T-helper 1 cell (primary cell): ENCODE measurements at regions not wholly inside any gene's neighbourhood (a gene's known extent, or its start where the extent isn't known, plus 50 kb on each side); places are given as distances from the start of the nearest gene placed in this dataset.

Source experiments
- DNase-seq, 5 donors: peaks; one replicate each; pipeline ENCODE4 v3.0.0-alpha.2; 2012 to 2020

GRCh38 chr14:66072190-66073084 is 413.7 kb upstream of the CCDC196 start:
- no peak for DNase-seq

- no peak for DNase-seq
These were observed 411.6 kb upstream of the CCDC196 start for GRCh38 chr14:66074537-66074936.

- DNase-seq, result no peak
These were observed 410.0 kb upstream of the CCDC196 start for GRCh38 chr14:66076176-66076575.

DNA sequence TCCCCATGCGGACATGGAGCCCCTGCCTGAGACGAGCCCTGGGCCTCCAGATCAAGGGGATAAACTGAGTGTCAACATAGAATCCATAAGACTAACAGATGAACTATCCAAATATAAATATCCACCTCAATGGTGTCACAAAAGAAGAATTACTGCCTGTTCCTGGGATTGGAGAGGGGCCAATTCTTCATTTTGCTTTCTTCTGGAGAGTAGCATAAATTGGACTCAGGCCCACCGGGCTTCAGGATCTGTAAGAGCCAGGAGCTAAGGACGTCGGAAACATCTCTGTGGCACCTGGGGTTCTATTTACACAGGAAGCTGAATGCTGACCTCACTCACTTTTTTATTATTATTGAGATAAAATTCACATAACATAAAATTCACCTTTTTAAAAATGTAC is 408.2 kb upstream of the CCDC196 start:
- DNase-seq, result no peak

- no peak for DNase-seq
These were observed 404.4 kb upstream of the CCDC196 start for GRCh38 chr14:66081594-66082376.

- no peak for DNase-seq
These were observed 400.9 kb upstream of the CCDC196 start for GRCh38 chr14:66085224-66085623.

- DNase-seq, result no peak
These were observed 400.5 kb upstream of the CCDC196 start for GRCh38 chr14:66085665-66086064.

DNA sequence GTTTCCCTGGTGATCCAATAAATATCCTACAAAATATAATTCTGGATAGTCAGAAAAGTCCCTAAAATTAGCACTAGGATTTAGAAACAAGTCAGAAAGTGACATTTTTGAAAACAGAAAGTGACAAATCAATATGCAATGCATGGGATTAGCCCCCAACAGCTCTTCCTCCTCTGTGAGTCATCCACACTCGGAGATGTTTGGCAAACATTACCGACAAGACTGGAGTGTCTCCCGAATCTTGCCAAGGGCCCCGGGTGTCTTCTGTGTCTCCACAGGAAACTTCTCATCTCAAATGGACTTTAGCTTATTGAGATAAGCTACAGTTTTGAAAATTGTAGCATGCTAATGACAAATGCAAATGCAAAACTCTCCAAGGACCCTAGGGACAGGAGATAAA is 398.9 kb upstream of the CCDC196 start:
- no peak for DNase-seq

- no peak for DNase-seq
These were observed 397.5 kb upstream of the CCDC196 start for GRCh38 chr14:66088656-66089055.

DNA sequence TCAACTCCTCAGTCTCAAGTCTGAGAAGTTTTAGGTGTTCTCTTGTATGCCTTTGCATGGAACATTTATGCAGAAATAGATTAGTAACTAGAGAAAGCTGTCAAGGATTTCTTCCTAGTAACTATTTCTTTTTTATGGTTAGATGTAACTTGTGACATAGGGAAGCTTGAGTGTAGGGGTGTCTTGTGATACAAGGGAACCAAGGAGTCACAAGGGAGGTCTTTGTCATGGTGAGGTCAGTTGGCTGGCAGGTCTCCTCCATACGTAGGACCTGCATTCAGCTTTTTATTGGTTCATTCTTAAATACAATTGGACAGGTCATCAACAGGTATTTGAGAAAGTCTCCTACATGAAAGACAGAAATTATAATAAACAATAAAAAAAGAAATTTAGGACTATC is 394.0 kb upstream of the CCDC196 start:
- no peak for DNase-seq

GRCh38 chr14:66092748-66093147 is 393.4 kb upstream of the CCDC196 start:
- DNase-seq, result no peak

DNA sequence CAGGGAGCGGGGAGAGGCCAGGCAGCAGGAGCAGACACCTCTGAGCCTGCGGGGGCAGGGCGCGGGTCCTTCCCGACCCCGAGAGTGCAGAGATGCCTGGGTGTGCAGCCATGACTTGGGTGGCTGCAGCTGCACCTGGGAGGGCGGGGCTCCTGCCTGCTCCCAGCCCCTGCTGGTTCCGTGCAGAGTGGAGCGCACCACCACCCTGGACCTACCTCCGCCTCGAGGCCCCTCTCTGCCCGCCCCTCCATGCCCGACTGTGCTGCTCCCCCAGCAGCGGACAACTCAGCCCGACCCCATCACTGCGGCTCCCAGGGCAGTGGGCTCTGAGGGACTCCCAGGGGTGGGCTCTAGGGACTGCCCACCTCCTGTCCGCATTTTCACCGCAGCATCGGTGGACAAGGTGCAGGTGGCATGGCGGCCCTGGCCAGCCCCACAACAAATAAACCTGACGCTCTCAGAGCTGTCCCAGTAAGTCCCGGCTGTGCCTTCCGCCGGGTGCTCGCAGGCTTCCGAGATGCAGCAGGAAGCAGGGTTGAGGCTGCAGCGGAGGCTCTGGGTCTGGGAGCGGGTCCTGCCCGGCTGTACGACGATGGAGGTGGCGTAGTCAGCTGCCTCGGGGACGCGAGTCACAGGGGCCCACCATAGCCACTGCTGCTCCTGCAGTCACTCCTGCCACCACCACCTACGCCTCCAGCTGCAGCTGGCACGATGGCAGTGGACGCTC is 392.0 kb upstream of the CCDC196 start:
- DNase-seq, result no peak

DNA sequence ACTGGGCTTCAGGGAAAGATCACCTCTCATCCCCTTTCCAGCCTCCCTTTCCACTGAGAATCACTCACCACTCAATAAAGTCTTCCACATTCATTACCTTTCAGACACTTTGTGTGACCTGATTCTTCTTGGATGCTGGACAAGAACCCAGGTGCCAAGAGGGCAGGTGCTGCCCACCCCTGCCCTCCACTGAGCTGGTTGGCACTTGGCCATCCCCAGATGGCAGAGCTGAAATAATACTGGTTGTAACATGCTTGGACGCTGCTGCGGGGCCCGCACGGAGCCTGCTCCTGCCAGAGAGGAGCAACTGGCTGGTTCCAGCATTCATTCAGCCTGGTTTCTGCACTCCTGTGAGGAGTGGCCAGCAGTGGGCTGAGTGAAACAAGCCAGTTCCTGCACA is 386.7 kb upstream of the CCDC196 start:
- DNase-seq, result no peak

GRCh38 chr14:66099931-66100330 is 386.2 kb upstream of the CCDC196 start:
- DNase-seq, result peak in 1 of 5 donors; percentile 38

GRCh38 chr14:66101662-66102061 is 384.5 kb upstream of the CCDC196 start:
- DNase-seq, result no peak

- DNase-seq, result no peak
These were observed 381.7 kb upstream of the CCDC196 start for GRCh38 chr14:66104486-66104885.

- peak in 1 of 5 donors; percentile 36 for DNase-seq
These were observed 380.4 kb upstream of the CCDC196 start for GRCh38 chr14:66105815-66106214.

DNA sequence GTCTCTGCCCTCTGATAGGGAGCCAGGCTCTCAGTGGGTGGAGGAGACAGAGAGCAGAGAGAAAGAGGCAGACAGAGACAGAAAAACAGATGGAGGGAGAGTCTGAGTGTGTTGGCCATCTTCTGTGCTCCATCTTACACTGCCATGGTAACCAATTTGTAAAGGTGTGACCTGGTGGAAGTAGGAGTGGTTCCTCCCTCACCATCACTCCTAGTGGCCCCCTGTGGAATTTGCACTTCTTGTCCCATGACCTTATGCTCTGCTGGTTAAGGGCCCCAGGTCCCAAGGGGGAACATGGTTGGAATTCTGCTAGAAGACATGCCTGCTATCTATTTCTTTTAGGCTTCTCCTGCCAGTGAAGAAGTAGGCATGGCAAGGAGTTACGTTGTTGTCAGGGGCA is 376.7 kb upstream of the CCDC196 start:
- no peak for DNase-seq

DNA sequence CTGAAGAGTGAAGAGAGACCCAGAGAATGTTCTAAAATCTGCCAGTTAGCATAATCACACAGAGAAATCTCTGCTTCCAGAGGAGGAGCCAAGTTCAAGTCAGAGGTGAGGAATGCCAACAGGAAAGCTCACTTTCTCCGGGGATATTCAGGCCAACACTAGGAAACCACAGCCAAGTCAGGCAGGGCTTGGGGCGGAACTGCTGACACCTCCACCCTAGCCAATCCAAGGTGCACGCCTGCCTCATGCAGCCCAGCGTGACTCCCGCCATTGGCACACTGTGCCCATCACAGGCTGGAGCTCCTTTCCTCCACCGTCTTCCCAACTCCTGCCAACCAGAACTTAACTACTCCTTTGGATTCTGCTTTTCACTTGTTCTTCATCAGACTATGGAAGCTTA is 374.3 kb upstream of the CCDC196 start:
- DNase-seq, result no peak

DNA sequence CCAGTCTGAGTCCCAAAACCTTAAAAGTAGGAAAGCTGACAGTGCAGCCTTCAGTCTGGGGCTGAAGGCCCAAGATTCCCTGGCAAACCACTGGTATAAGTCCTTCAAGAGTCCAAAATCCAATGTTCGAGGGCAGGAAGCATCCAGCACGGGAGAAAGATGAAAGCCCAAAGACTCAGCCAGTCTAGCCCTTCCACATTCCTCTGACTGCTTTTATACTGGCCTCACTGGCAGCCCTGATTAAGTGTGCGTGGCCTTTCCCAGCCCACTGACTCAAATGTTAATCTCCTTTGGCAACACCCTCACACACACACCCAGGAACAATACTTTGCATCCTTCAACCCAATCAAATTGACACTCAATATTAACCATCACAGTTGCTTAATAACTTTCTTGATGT is 372.1 kb upstream of the CCDC196 start:
- DNase-seq, result no peak

- no peak for DNase-seq
These were observed 370.2 kb upstream of the CCDC196 start for GRCh38 chr14:66115740-66116502.

GRCh38 chr14:66116732-66117131 is 369.4 kb upstream of the CCDC196 start:
- DNase-seq, result no peak

GRCh38 chr14:66117600-66117999 is 368.6 kb upstream of the CCDC196 start:
- DNase-seq, result no peak
